HUDEP-2 (cell line): ENCODE measurements at regions not wholly inside any gene's neighbourhood (a gene's known extent, or its start where the extent isn't known, plus 50 kb on each side); places are given as distances from the start of the nearest gene placed in this dataset.

Experiments used
- DNase-seq, 76 experiments: peaks; one replicate each; lab custom pipeline; 2025; ENCODE audit not compliant: unreplicated experiment in 76 of 76; lab: John Stamatoyannopoulos, UW

DNA sequence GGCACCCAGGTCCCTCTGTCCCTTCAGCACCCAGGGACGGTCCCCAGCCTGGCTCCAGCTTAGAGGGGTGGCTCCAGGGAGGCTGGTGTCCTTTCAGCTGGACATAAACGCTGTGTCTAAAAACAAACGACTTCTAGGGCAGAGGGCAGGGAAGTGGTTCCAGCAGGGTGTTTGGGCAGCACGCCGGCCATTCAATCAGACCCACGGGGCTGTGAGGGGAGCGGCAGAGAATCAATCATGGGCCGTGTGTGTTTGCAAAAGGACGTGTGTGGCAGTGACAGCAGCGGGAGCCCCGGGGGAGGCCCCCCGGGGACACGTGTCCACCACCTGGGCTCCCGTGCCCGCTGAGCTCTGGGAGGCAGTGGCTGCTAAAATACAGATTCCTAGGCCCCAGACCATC, 127.7 kb downstream of the MN1 start:
- DNase-seq, result no peak

DNA sequence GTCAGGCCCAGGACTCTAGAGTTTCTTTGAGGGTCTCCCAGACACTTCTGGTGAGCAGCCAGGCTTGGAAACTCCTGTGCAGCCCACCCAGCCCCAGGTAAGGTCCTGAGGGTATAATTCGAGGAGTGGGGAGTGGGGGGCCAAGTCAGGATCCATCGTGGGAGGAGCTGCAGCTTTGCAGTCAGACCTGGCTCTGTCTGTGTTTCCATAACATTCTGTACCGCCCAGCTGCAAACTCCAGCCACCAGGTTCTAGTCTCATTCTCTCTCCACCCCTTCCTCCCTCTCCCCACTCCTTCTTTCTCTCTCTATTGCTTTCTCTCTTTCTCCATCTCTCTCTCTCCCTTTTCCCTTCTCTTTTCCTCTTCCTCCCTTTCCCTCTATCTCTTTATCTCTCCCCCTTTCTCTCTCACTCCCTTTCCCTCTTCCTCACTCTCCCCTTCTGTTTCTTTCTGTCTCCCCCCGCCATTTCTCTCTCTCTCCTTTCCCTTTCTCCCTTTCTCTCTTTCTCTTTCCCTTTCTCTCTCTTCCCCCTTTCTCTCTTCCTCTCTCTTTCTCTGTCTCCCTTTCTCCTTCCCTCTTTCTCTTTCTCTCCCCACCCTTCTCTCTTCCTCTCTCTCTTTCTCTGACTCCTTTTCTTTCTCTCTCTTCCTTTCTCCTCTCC, 127.2 kb downstream of the MN1 start:
- no peak for DNase-seq

GRCh38 chr22:27676545-27677213, 124.9 kb downstream of the MN1 start:
- DNase-seq, result no peak

GRCh38 chr22:27677905-27678458, 123.6 kb downstream of the MN1 start:
- no peak for DNase-seq

DNA sequence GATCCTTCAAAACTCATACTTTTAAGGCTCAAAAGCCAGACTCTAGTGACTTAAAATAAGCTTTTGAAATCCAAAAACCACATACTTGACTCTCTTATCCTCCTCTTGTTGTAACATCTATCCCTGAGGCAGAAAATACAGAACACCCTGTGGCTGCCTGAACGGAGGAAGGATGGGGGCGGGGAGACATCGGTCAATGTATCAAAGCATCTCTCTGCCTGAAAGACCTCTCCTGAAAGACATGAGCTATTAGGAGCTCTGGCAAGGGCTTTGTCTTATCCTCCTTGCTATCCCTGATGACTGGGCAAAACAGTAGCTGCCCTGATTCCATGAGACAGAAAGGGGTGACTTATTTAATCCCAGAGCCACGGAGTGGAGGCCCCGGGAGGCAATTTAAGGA, 122.4 kb downstream of the MN1 start:
- DNase-seq, result no peak

GRCh38 chr22:27679693-27680488, 121.7 kb downstream of the MN1 start:
- DNase-seq, result no peak

- DNase-seq, result no peak
These were observed 120.9 kb downstream of the MN1 start for GRCh38 chr22:27680636-27681035.

DNA sequence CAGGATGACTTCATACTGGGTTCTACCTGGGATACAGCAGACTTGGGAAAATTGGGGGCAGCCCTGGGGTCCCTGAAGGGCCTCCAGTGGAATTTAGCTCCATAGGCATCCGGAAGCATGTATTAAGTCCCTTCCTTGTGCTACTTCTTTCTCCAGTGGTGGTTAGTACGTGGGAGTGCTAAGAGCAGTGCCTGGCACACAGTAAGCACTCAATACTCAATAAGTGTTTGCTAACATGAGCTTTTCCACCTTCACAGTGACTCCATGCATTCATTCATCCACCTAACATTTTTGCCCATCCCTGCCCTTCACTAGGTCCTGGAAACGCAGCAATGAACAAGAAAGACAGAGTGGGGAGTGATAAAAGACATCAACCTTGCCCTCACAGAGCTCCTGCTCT, 120.5 kb downstream of the MN1 start:
- no peak for DNase-seq

DNA sequence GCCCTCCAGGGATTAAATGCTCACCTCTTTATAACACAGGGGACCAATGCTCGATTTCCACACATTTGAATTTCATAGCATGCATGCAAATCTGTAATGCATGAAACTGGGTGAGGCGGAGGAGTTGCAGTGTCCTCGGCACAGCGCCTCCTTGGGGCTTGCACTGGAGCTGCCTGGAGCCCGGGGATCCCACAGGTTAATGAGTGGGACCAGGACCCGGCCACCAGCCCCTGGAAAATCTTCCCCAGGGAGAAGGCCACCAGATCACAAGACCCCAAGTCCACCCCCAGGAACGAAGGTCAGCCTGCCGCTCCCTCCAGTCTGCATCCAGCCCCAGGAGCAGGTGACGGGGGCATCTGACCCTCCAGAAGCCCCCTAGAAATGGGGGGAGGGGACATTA, 119.1 kb downstream of the MN1 start:
- DNase-seq, result peak in 3 of 76 experiments; percentile 1 to 6 (median 1)

DNA sequence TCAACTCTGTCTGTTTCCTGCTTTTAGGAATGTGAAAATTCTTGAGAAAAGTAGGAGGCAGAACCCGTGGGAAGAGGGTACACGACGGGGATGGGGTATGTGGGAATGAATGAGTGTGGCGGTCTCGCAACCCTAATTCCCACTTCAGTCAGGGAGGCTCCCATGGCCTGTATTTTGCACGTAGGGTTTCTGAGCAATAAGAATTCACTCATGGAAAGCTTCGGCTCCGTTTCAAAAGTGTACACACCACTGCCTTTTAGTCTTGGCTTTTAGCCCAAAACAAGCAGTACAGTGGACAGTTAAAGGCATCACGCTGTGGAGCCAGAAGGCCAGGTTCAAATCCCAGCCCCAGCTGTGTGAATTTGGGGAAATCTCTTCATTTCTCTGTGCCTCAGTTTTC, 116.7 kb downstream of the MN1 start:
- DNase-seq, result no peak

DNA sequence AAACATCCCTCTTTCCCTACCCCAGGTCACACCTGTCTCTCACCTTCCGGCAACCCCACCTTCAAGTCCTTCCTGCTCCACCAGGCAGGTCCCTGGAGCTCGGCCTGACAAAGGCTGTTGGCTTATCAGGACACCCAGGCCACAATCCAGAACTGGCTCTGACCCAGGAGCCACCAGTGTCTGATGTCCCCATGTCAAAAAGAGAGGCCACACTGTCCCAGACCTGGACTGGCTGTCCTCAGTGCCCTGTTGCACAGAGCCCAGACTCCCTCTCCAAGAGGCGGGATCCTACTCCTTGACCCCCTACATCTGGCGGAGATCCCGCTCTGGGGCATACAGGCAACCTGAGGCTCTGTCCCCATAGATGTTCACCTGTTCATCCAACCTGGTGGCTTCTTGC, 116.0 kb downstream of the MN1 start:
- peak in 9 of 76 experiments; percentile 2 to 37 (median 9) for DNase-seq

DNA sequence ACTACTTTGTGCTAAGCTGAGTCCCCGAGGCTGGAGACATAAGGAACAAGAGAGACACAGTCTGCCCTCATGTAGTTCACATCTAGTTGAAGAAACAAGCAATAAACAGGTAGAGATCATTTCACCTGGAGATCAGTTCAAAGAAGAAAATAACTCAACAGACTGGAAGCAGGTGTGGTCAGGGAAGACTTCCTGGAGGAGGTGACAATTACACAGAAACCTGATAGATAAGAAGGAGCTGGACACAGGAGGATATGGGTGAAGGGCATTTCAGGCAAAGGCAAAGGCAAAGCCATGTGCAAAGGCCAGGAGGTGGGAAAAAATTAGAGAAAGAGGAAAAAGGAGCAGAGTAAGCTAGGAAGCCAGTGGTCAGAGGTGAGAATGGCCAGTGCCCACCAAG, 115.6 kb downstream of the MN1 start:
- no peak for DNase-seq

DNA sequence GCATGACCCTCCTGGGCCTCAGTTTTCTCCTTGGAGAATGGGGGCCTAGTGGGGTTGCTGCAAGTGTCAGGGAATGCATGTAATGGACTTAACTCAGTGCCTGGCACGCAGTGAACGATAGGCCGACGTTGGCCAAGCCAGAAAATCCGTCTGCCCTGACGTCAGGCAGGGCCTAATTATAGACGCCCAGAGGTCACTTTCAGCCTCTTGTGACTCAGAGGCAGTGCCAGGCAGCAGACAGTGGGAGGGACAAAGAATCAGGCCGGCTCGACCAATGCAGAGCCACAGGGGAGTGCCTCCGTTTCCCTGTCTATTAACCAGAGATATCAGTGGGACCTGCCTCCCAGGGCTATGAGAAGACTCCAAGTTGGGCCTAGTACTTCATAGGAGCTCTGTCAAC, 115.0 kb downstream of the MN1 start:
- peak in 17 of 76 experiments; percentile 7 to 56 (median 15) for DNase-seq

DNA sequence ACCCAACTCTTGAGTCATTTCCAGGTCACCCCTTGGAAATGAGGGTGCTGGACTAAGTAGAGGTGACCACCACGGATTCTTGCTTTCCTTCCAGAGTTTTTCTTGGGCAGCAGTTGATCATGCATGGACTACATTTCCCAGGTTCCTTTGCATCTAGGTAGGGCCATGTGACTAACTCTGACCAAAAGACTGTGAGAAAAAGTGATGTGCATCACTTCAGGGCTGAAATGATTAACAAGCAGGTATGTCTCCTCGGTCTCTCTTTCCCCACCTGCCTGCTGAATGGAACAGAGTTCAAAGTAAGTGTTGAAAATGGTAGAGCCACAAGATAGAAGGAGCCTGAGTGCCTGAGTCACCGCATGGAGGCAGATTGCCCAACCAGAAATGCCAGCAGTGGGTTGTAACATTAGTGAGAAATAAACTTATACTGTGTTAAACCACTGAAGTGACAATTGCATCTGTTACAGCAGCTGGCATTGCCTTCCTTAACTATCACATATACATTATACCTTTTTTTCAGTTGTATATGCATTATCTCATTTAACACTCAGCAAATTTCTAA, 113.5 kb downstream of the MN1 start:
- no peak for DNase-seq

DNA sequence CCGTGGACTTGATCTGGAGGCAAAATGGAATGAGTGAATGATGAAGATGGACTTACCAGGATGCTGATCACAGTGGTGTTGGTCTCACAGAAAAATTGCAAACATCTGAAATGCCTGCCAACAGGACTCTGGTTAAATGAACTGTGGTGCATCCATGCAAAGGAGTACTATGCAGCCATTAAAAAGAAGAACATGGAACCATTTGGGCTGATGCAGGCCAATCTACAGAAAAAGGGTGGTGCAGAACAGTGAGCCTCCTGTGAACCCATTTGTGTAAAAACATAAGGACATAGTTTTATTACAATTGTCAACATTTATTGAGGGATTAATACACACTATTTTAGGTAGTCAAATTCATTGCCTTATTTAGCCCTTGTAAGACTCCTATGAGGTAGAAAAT, 111.9 kb downstream of the MN1 start:
- no peak for DNase-seq

DNA sequence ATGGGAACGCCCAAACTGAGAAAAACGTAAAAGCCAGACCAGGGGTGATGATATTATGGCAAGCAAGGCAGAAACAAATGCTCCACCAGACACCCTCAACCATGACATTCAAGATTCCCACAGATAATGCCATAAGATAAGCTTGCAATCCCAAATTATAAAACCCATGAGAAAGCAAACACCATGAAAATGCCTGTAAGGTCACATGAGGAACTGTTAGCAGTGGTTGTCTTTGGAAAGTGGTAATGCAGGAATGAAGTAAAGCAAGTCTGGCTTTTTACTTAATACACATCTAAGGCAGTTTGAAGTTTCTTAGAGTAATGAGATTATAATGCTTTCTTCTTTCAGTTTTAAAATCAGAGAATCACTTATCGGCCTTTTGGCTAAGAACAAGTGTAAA, 111.0 kb downstream of the MN1 start:
- DNase-seq, result no peak

DNA sequence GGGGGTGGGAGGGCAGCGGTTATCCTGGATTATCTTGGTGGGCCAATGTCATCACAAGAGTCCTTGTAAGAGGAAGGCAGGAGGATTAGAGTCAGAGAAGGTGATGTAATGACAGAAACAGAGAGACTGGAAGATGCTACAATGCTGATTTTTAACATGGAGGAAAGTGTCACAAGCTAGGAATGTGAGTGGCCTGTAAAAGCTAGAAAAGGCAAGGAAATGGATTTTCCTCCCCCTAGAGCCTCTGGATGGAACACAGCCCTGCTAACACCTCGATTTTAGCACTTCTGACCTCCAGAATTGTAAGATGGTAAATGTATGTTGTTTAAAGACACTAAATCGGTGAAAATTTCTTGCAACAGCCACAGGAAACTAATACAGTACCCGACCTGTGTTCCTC, 109.3 kb downstream of the MN1 start:
- DNase-seq, result no peak

- DNase-seq, result no peak
These were observed 105.6 kb downstream of the MN1 start for GRCh38 chr22:27695925-27696324.

DNA sequence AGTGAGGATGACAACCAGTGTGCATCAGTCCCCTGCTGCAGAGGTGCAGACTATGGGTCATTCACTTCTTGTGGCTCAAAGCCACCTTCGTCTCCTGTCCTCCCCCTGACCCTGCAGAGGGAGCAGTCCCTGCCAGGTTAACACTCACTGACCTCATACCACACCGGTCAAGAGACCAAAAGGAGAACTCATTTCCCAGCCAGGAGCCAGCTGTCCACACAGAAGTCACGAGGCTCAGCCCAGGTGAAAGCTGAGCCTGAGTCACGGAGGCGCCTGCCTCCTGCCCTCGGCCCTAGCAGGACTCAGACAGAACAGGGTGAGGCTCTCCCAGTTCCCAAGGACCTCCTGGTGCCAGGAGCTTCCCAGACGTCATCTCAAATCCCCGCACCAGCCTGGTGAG, 103.7 kb downstream of the MN1 start:
- DNase-seq, result no peak
